Activated CD4-positive, alpha-beta T cell treated with anti-CD3 and anti-CD28 coated beads for 36 hours (primary cell): ENCODE measurements at regions not wholly inside any gene's neighbourhood (a gene's known extent, or its start where the extent isn't known, plus 50 kb on each side); places are given as distances from the start of the nearest gene placed in this dataset.

Source experiments
- ATAC-seq: fragments of 200-7000 bp; cut with Tn5 transposase; one replicate; pipeline ENCODE4 v1.10.0; 2021; ENCODE audit warnings: mild to moderate bottlenecking, moderate library complexity
- CTCF ChIA-PET: fragments of 350-600 bp; sonication (Branson Sonifier 250); formaldehyde crosslinking; loops from one replicate; lab custom pipeline; 2021; ENCODE audit warnings: antibody characterized with exemption; lab: Charles Lee
- POLR2A ChIA-PET: fragments of 350-600 bp; sonication (Branson Sonifier 250); formaldehyde crosslinking; loops from one replicate; lab custom pipeline; 2021; ENCODE audit warnings: antibody characterized with exemption, inconsistent platforms; lab: Charles Lee
- DNase-seq: peaks from one replicate; pipeline ENCODE4 v3.0.0-alpha.2; 2020
- H3K27ac Mint-ChIP-seq: one replicate; pipeline ENCODE4 v1.8.0; 2021; ENCODE audit warnings: mixed read lengths
- H3K27me3 Mint-ChIP-seq: one replicate; pipeline ENCODE4 v1.8.0; 2021; ENCODE audit warnings: mixed read lengths
- H3K36me3 Mint-ChIP-seq: one replicate; pipeline ENCODE4 v1.8.0; 2021; ENCODE audit warnings: low read depth, mixed read lengths
- H3K4me1 Mint-ChIP-seq: one replicate; pipeline ENCODE4 v1.8.0; 2021; ENCODE audit warnings: mixed read lengths
- H3K4me3 Mint-ChIP-seq: one replicate; pipeline ENCODE4 v1.8.0; 2021; ENCODE audit warnings: mild to moderate bottlenecking, moderate library complexity, mixed read lengths
- H3K9me3 Mint-ChIP-seq: one replicate; pipeline ENCODE4 v1.8.0; 2021; ENCODE audit warnings: low read depth, mixed read lengths
- intact Hi-C, 2 experiments: fragments of 100-400 bp; cut with DNase I in 1 of 2; cut with micrococcal nuclease in 1 of 2; formaldehyde crosslinking; loops; one replicate each; pipeline versions ENCODE4 v1.14.2 to v1.15.1; 2022 to 2024; cut with DNase I, micrococcal nuclease

- H3K36me3 Mint-ChIP-seq: no peaks in the 10 kb centered on the region
- ATAC-seq (no peak), DNase-seq (no peak)
- intact Hi-C loops: no loop called here
- H3K4me1 Mint-ChIP-seq: peaks cover 3% of the 10 kb centered on the region
- CTCF ChIA-PET: no interaction called here
- H3K27ac Mint-ChIP-seq: no peak overlapping the region
- POLR2A ChIA-PET: no interaction called here
- no peak overlapping the region for H3K4me3 Mint-ChIP-seq
- no peaks in the 10 kb centered on the region for H3K9me3 Mint-ChIP-seq
- H3K27me3 Mint-ChIP-seq: peaks cover 2% of the 10 kb centered on the region
Measured at GRCh38 chr2:41705634-41706033, 342.2 kb upstream of the PKDCC start.

GRCh38 chr2:41706286-41706685 lies 341.5 kb upstream of the PKDCC start:
- POLR2A ChIA-PET: no interaction called here
- no peak for ATAC-seq
- intact Hi-C loops: no loop called here

GRCh38 chr2:41707790-41708451 lies 339.9 kb upstream of the PKDCC start:
- Mint-ChIP-seq H3K4me3 (no peak overlapping the region), H3K36me3 (no peaks in the 10 kb centered on the region), H3K27me3 (peaks cover 2% of the 10 kb centered on the region), H3K9me3 (no peaks in the 10 kb centered on the region), H3K4me1 (peaks cover 3% of the 10 kb centered on the region), H3K27ac (no peak overlapping the region)
- DNase-seq (no peak), ATAC-seq (no peak)
- ChIA-PET CTCF (interaction anchor here (0.6 to 0.8 kb wide), 2 partner anchors 8 to 53 kb away, joined by 3 read pairs; no protein-coding TSS in a partner anchor), POLR2A (interaction anchor here (0.6 kb wide), 1 partner anchor 252 kb away, joined by 4 read pairs; no protein-coding TSS in a partner anchor)
- intact Hi-C loops: no loop called here

More at GRCh38 chr2:41706286-41706685, 341.5 kb upstream of the PKDCC start:
- CTCF ChIA-PET: interaction anchor here (0.7 kb wide), 1 partner anchor 506 kb away, joined by 4 read pairs; no protein-coding TSS in a partner anchor
- Mint-ChIP-seq H3K27me3 (peaks cover 2% of the 10 kb centered on the region), H3K4me3 (no peak overlapping the region), H3K27ac (no peak overlapping the region), H3K36me3 (no peaks in the 10 kb centered on the region), H3K9me3 (no peaks in the 10 kb centered on the region), H3K4me1 (peaks cover 3% of the 10 kb centered on the region)
- no peak for DNase-seq

- CTCF ChIA-PET: interaction anchor here (0.9 kb wide), 1 partner anchor 10 kb away, joined by 3 read pairs; no protein-coding TSS in a partner anchor
Measured at GRCh38 chr2:41709702-41710599, 337.9 kb upstream of the PKDCC start.

GRCh38 chr2:41710944-41711343 lies 336.9 kb upstream of the PKDCC start:
- ChIA-PET POLR2A (no interaction called here), CTCF (interaction anchor here (0.7 kb wide), 1 partner anchor 21 kb away, joined by 3 read pairs; no protein-coding TSS in a partner anchor)
- Mint-ChIP-seq H3K9me3 (no peaks in the 10 kb centered on the region), H3K27ac (no peak overlapping the region), H3K27me3 (peaks cover 2% of the 10 kb centered on the region), H3K36me3 (no peaks in the 10 kb centered on the region), H3K4me1 (peaks cover 6% of the 10 kb centered on the region), H3K4me3 (no peak overlapping the region)
- DNase-seq (no peak), ATAC-seq (no peak)
- intact Hi-C loops: no loop called here

More at GRCh38 chr2:41709702-41710599, 337.9 kb upstream of the PKDCC start:
- POLR2A ChIA-PET: no interaction called here
- Mint-ChIP-seq H3K27me3 (peaks cover 2% of the 10 kb centered on the region), H3K27ac (no peak overlapping the region), H3K9me3 (no peaks in the 10 kb centered on the region), H3K36me3 (no peaks in the 10 kb centered on the region), H3K4me3 (no peak overlapping the region), H3K4me1 (peaks cover 3% of the 10 kb centered on the region)
- intact Hi-C loops: no loop called here
- DNase-seq (no peak), ATAC-seq (peak; percentile 55)

GRCh38 chr2:41711736-41712135 lies 336.1 kb upstream of the PKDCC start:
- intact Hi-C loops: no loop called here
- Mint-ChIP-seq H3K4me3 (no peak overlapping the region), H3K27ac (no peak overlapping the region), H3K27me3 (peaks cover 2% of the 10 kb centered on the region), H3K9me3 (no peaks in the 10 kb centered on the region), H3K4me1 (peaks cover 6% of the 10 kb centered on the region), H3K36me3 (no peaks in the 10 kb centered on the region)
- CTCF ChIA-PET: interaction anchor here (0.8 kb wide), 1 partner anchor 24 kb away, joined by 4 read pairs; no protein-coding TSS in a partner anchor
- DNase-seq (no peak), ATAC-seq (no peak)
- POLR2A ChIA-PET: no interaction called here

- intact Hi-C loops: no loop called here
- H3K4me1 Mint-ChIP-seq: peaks cover 4% of the 10 kb centered on the region
- DNase-seq (no peak), ATAC-seq (no peak)
- POLR2A ChIA-PET: no interaction called here
- CTCF ChIA-PET: interaction anchor here (0.6 to 1.2 kb wide), 3 partner anchors 18 to 1803 kb away, joined by 3 read pairs; no protein-coding TSS in a partner anchor
- no peaks in the 10 kb centered on the region for H3K27me3 Mint-ChIP-seq
- no peak overlapping the region for H3K4me3 Mint-ChIP-seq
- H3K36me3 Mint-ChIP-seq: no peaks in the 10 kb centered on the region
- no peak overlapping the region for H3K27ac Mint-ChIP-seq
- no peaks in the 10 kb centered on the region for H3K9me3 Mint-ChIP-seq
Measured at GRCh38 chr2:41716497-41716896, 331.3 kb upstream of the PKDCC start.

- no peak overlapping the region for H3K27ac Mint-ChIP-seq
- H3K36me3 Mint-ChIP-seq: no peaks in the 10 kb centered on the region
- intact Hi-C loops: no loop called here
- H3K9me3 Mint-ChIP-seq: no peaks in the 10 kb centered on the region
- no peak overlapping the region for H3K4me3 Mint-ChIP-seq
- ATAC-seq (no peak), DNase-seq (no peak)
- POLR2A ChIA-PET: no interaction called here
- no peaks in the 10 kb centered on the region for H3K27me3 Mint-ChIP-seq
- H3K4me1 Mint-ChIP-seq: peaks cover 4% of the 10 kb centered on the region
- CTCF ChIA-PET: no interaction called here
Measured at GRCh38 chr2:41717839-41718238, 330.0 kb upstream of the PKDCC start.

- no peaks in the 10 kb centered on the region for H3K27me3 Mint-ChIP-seq
- CTCF ChIA-PET: no interaction called here
- peaks cover 4% of the 10 kb centered on the region for H3K4me1 Mint-ChIP-seq
- ATAC-seq (no peak), DNase-seq (no peak)
- intact Hi-C loops: no loop called here
- no peaks in the 10 kb centered on the region for H3K9me3 Mint-ChIP-seq
- H3K27ac Mint-ChIP-seq: no peak overlapping the region
- POLR2A ChIA-PET: no interaction called here
- H3K36me3 Mint-ChIP-seq: no peaks in the 10 kb centered on the region
- H3K4me3 Mint-ChIP-seq: no peak overlapping the region
Measured at GRCh38 chr2:41718705-41719104, 329.1 kb upstream of the PKDCC start.

- ATAC-seq: no peak
- intact Hi-C loops: no loop called here
- CTCF ChIA-PET: interaction anchor here (1.0 kb wide), 1 partner anchor 290 kb away, joined by 3 read pairs; no protein-coding TSS in a partner anchor
- no peak overlapping the region for H3K4me3 Mint-ChIP-seq
- H3K4me1 Mint-ChIP-seq: peaks cover 4% of the 10 kb centered on the region
- H3K27me3 Mint-ChIP-seq: no peaks in the 10 kb centered on the region
- no peaks in the 10 kb centered on the region for H3K9me3 Mint-ChIP-seq
- no peaks in the 10 kb centered on the region for H3K36me3 Mint-ChIP-seq
- H3K27ac Mint-ChIP-seq: no peak overlapping the region
- POLR2A ChIA-PET: no interaction called here
- no peak for DNase-seq
Measured at GRCh38 chr2:41719756-41720155, 328.1 kb upstream of the PKDCC start.

- DNase-seq (no peak), ATAC-seq (no peak)
- Mint-ChIP-seq H3K4me1 (peaks cover 4% of the 10 kb centered on the region), H3K27me3 (no peaks in the 10 kb centered on the region), H3K36me3 (no peaks in the 10 kb centered on the region), H3K4me3 (no peak overlapping the region), H3K9me3 (no peaks in the 10 kb centered on the region), H3K27ac (no peak overlapping the region)
- POLR2A ChIA-PET: no interaction called here
- CTCF ChIA-PET: interaction anchor here (1.0 kb wide), 1 partner anchor 289 kb away, joined by 3 read pairs; no protein-coding TSS in a partner anchor
- intact Hi-C loops: no loop called here
Measured at GRCh38 chr2:41720331-41721251, 327.2 kb upstream of the PKDCC start.
